Activated CD4-positive, alpha-beta T cell treated with anti-CD3 and anti-CD28 coated beads for 4 hours (primary cell): ENCODE measurements at regions not wholly inside any gene's neighbourhood (a gene's known extent, or its start where the extent isn't known, plus 50 kb on each side); places are given as distances from the start of the nearest gene placed in this dataset.
"Not testable (repeated sequence)": the region's sequence is repeated elsewhere in the genome, so short reads cannot be mapped to it uniquely, and the experiment has no call there.

ENCODE experiments used
- DNase-seq, 2 donors: peaks; one replicate each; pipeline ENCODE4 v3.0.0-alpha.2; 2020

DNA sequence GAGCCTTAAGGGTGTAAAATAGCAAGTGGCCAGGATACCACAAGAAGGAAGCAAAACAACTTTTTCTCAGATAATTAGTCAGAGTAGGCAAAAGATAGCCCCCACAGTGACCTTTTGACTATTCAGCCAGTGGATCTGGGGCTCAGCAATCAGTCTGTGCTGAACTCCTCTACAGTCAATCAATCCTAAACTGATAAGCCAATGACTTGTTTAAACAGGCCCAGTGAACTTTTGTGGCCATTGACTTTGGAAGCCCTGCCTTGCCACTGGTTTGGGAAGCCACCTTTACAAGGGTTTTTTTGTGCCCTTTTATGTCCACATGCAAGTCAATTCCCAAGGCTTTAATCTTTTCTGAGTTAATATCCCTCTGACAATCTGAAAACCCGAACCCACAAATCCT, 1565.0 kb upstream of the WWC1 start:
- DNase-seq, result no peak

- not testable (repeated sequence) for DNase-seq
Observed at GRCh38 chr5:166742951-166743350, 1548.5 kb upstream of the WWC1 start.

DNA sequence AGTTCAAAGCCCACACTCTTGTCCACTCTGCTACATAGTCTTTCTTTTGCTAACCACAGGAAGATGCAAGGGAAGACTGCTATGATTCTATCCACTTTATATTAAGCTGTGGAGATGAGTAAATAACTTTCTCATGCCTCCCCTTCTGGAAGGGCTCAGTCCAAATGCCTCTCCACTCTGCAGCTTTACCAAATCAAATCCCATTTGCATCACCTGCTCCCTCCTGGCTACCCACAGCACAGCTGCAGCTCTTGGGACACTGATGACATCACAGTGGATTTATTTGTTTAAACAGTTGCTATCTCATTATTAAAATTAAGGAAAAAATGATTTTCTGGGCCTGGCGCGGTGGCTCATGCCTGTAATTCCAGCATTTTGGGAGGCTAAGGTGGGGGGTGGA, 1544.9 kb upstream of the WWC1 start:
- DNase-seq, result no peak

DNA sequence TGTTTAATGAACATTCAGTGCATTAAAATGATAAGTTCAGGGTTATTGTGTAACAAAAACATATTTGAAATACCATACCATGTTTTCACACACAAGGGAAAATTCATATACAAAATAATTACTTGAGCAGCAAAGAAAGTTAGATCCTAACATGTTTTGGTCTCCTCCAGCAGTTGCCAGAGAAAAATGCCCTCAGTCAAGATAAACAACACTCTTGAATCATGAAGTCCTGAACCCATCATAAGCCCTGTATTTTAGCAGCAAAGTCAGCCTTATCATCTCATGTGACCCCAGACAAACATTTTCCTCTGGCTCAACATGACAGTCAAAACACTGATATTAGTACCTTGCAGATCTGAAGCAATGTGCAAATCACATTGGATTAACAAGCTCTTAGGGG, 1541.1 kb upstream of the WWC1 start:
- no peak for DNase-seq

GRCh38 chr5:166758151-166758550, 1533.3 kb upstream of the WWC1 start:
- no peak for DNase-seq

GRCh38 chr5:166767858-166768257, 1523.6 kb upstream of the WWC1 start:
- DNase-seq, result no peak

DNA sequence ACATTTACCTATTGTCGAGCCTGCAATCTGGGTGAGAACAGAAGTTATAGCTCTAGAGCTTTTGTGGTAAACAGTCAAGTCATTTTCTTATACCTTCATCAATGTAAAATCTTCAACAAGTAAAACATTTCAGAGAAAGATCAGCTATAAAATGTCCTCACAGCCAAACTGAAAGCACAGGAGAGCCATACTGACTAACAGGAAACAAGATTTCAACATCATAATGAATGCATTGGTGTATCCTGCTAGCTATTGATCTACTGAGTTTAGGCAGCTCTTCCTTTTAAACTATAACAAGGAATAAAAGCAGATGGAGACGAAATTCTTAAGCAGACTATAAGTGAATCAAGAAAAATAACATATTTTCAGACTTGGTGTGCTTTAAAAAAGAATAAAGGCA, 1522.9 kb upstream of the WWC1 start:
- no peak for DNase-seq

DNA sequence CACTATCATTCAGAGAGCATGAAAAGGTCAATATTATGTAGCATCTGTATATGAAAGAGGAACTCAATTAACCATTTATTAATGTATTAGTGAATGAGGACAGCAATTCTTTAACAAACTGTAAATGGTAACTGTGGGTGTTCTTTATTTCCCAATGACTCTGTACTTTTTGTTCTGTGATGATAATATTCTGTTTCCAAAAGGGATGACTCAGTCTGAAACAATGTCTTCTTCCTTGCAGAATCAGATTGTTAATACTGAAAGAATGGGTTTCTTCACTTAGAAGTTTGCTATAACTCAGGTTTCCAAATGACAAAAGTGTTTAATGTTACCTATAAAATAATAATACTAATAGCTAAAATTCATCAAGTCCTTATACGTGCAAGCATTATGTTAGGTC, 1518.7 kb upstream of the WWC1 start:
- no peak for DNase-seq

DNA sequence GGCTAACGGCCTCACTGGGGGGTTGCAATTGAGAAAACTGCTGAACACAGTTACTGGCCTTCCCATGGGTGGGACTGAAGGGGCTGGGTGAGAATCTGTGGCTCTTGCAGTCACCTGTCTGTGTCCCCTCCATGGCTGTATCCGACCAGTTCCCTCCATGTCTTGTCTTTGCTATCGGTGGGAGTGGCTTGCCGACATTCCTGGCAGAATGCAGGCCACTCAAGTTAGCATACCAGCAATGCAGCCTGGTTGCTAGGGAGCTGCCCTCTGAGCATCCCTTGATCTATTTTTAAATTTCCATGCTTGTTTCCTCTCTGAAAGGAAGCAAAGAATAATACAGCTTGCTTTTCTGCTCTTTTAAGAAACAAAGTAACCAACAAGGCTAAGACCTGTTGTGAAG, 1509.7 kb upstream of the WWC1 start:
- no peak for DNase-seq

DNA sequence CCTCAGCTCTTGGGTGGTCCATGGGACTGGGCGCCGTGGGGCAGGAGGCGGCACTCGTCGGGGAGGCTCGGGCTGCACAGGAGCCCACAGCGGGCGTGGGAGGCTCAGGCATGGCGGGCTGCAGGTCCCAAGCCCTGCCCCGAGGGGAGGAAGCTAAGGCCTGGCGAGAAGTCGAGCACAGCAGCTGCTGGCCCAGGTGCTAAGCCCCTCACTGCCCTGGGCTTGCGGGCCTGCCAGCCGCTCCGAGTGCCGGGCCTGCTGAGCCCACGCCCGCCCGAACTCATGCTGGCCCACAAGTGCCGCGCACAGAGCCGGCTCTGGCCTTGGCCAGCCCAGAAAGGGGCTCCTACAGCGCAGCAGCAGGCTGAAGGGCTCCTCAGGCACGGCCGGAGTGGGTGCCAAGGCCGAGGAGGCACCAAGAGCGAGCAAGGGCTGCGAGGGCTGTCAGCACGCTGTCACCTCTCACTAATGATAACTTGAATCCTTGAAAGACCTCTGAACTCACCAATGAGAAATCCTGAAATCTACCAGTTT, 1506.8 kb upstream of the WWC1 start:
- DNase-seq, result no peak

DNA sequence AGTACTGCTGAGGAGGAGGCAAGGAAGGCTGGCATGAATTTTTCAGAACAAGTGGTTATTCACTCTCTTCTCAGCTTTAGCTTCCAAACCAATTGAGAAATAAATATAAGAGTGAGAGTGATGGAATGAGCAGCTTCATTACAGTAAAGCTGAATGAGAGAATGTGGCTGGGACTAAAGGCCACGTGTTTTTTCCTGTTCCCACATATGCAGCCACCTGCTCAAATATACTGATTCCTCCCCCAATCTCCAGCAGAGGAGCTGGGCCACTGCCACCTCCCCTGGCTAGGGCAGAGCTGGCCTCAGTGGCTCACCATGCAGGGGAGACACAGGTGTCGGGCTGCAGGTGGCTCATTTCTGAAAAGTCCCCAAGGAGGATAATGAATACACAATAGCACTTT, 1505.3 kb upstream of the WWC1 start:
- DNase-seq, result no peak

DNA sequence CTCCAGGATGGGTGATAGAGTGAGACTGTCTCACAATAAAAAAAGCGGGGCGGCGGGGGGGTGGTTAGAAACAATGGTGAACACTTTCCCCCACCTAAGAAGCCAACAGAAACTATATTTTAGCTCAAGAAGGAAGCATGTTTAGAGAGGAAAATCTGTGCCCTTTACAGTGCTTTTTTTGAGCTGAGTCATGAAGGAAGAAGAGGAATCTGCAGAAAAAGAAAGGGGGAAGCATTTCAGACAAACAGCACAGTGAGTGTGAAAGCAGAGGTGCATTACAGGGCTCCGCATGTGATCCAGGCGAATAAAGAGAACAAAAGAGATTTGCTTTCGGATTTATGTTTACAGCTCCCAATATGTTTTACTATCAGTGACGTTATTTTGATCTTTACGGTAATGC, 1504.6 kb upstream of the WWC1 start:
- no peak for DNase-seq

GRCh38 chr5:166788050-166788449, 1503.4 kb upstream of the WWC1 start:
- no peak for DNase-seq

- DNase-seq, result no peak
Observed at GRCh38 chr5:166795756-166796155, 1495.7 kb upstream of the WWC1 start.

DNA sequence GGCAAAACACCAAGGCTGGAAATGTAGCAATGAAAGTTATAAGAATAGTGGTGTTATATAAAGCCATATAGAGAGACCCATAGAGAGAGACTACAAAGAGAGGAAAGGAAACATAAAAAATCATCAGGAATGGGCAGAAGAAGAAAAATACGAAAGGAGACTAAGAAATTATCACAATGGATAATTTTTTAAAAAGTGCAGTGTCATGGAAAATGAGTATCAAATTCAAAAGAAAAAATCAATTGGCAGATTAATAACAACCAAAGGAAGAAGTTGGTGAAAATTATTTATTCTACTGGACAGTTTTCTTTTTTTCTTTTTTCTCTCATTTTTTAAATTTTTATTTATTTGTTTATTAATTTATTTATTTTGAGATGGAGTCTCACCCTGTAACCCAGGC, 1488.4 kb upstream of the WWC1 start:
- no peak for DNase-seq

DNA sequence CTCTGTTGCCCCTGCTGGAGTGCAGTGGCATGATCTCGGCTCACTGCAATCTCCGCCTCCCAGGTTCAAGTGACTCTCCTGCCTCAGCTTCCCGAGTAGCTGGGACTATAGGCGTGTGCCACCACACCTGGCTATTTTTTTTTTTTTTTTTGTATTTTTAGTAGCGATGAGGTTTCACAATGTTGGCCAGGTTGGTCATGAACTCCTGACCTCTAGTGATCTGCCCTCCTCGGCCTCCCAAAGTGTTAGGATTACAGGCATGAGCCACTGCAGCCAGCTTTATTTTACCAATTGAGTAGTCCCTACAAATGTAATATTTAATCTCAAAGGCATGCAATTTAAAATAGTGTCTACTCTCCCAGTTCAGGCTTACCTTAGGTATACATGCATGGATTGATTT, 1487.2 kb upstream of the WWC1 start:
- DNase-seq, result not testable (repeated sequence)

GRCh38 chr5:166804693-166805092, 1486.8 kb upstream of the WWC1 start:
- DNase-seq, result not testable (repeated sequence)

DNA sequence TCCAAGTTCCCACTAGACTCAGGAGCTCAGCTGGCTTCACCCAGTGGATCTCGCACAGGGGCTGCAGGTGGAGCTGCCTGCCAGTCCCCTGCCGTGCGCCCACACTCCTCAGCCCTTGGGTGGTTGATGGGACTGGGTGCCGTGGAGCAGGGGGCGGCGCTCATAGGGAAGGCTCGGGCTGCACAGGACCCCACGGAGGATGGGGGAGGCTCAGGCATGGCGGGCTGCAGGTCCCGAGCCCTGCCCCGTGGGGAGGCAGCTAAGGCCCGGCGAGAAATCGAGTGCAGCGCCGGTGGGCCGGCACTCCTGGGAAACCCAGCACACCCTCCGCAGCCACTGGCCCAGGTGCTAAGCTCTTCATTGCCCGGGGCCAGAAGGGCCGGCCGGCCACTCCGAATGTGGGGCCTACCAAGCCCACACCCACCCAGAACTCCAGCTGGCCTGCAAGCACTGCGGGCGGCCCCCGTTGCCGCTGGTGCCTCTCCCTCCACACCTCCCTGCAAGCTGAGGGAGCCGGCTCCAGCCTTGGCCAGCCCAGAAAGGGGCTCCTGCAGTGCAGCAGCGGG, 1481.3 kb upstream of the WWC1 start:
- not testable (repeated sequence) for DNase-seq

DNA sequence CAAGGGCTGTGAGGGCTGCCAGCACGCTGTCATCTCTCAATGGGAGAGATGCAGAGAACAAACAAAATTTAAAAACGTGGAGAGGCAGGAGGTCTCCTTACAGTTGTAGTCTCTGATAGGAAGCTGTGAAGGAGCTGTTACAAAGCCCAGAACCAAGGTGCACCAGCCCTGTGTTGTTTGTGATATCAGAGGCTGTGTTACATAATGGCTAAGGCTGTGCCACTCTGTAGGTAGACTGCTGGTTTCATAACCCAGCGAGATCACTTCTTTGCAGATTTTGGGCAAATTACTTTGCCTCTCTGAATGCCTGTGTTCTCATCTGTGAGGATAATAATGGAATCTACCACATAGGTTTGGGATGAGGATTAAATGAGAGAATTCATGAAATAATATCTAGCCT, 1480.7 kb upstream of the WWC1 start:
- no peak for DNase-seq

GRCh38 chr5:166823360-166823759, 1468.1 kb upstream of the WWC1 start:
- no peak for DNase-seq

GRCh38 chr5:166834246-166834645, 1457.2 kb upstream of the WWC1 start:
- no peak for DNase-seq

DNA sequence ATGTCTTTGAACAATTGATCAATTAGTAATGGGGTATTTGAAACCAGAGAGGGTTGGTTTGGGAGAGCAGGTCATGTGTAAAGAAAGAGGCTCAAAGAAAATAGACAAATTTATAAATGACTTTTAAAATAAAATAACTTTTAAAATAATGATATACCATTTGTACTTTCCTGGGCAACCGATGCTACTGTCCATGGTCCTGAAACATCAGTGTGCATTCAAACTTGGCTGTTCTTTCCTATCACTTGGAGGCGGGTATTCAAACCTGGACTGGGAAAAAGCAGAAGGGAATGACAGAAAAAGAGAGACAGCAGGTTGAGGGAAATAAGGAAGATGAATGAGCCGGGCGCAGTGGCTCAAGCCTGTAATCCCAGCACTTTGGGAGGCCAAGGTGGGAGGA, 1446.4 kb upstream of the WWC1 start:
- no peak for DNase-seq

- DNase-seq, result no peak
Observed at GRCh38 chr5:166856791-166857190, 1434.7 kb upstream of the WWC1 start.

DNA sequence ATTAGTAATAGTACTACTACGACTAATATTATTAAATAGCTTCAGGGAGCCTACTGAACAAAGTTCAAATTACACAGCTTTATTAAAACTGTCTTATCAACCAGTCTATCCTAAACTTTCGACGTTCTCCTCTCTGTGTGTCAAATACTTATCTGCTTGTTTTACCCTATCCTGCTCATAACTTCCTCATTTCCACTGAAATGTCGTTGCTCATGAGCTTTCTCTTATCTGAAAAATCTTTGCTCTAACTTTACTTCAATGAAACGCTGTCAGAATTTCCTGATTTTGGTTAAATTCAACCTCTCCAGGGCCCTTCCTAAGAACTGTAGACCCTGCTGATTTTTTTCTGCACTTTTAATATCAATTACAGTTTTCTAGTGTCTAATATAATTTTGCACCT, 1431.0 kb upstream of the WWC1 start:
- DNase-seq, result no peak

DNA sequence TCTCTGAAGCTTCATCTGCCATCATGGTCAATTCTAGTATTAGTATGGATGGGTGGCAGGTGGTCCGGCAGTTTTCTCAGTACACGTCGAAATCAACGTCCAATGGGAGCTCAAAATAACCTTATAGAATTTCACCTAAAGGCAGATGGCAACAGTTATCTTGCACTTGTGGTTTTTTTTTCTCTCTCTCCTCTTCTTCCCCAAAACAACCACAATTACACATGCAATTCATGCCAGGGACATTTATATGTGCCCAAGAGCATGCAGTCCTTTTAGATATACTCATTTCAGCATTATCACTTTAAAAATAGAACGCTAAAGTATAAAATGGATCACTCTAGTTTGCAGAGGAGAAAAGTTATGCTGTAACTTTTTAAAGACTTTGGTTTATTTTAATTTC, 1428.9 kb upstream of the WWC1 start:
- no peak for DNase-seq

- DNase-seq, result no peak
Observed at GRCh38 chr5:166865206-166865605, 1426.2 kb upstream of the WWC1 start.
